ENCODE measurements at regions not wholly inside any gene's neighbourhood (a gene's known extent, or its start where the extent isn't known, plus 50 kb on each side); places are given as distances from the start of the nearest gene placed in this dataset.

GRCh38 chr3:182115328-182116015 lies 403.7 kb downstream of the SOX2 start:
- no peak for TF ChIP-seq CTCF (IDR thresholded peaks at IDR 0.05)
- TF ChIP-seq POLR2A (IDR thresholded peaks at IDR 0.05) = no peak
- no peak for TF ChIP-seq POLR2AphosphoS5 (IDR thresholded peaks at IDR 0.05)

All from prostate gland (tissue), 2 donors.